HG03045 (cell line): ENCODE measurements at regions not wholly inside any gene's neighbourhood (a gene's known extent, or its start where the extent isn't known, plus 50 kb on each side); places are given as distances from the start of the nearest gene placed in this dataset.

Experiments
- ATAC-seq: cut with Tn5 transposase; IDR thresholded peaks from one replicate; pipeline ENCODE4 v1.9.1; 2021; ENCODE audit warnings: mild to moderate bottlenecking, moderate library complexity; ENCODE audit not compliant: unreplicated experiment

DNA sequence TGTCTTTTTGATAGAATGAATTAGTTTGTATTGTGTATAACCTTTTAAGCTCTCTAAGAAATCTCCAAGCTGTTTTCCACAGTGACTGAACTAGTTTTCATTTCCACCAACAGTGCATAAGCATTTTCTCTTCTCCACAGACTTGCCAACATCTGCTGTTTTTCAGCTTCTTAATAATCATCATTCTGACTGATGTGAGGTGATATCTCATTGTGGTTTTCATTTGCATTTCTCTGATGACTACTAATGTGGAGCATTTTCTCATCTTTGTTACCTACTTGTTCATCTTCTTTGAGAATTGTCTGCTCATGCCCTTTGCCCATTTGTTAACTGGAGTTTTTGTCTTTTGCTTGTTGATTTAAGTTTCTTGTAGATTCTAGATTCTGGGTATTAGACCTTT is 777.5 kb downstream of the OTOL1 start:
- ATAC-seq: no peak

GRCh38 chr3:162278834-162279233 is 782.2 kb downstream of the OTOL1 start:
- ATAC-seq: no peak

DNA sequence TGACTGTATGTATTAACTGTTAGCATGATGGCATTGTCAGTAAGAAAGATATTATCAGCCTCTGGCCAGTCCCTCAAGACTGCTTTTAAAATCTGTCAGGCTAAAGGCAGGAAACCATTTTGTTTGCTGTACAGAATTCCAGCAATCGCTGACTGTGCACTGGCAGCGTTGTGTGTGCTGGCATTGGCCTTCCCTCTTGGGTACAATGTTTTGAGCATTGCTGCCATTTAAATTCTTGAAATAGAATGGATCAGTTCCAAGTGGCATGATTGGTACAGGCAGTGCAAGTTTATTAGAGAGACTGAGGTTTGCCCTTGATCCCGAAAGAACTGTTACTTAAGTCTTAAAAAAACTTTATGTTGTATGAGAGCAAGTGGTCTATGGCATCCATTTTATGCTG is 788.7 kb downstream of the OTOL1 start:
- ATAC-seq: no peak

- no peak for ATAC-seq
Measured at GRCh38 chr3:162287600-162287999, 791.0 kb downstream of the OTOL1 start.

GRCh38 chr3:162292409-162292808 is 795.8 kb downstream of the OTOL1 start:
- ATAC-seq: no peak

- no peak for ATAC-seq
Measured at GRCh38 chr3:162295323-162295983, 798.8 kb downstream of the OTOL1 start.

DNA sequence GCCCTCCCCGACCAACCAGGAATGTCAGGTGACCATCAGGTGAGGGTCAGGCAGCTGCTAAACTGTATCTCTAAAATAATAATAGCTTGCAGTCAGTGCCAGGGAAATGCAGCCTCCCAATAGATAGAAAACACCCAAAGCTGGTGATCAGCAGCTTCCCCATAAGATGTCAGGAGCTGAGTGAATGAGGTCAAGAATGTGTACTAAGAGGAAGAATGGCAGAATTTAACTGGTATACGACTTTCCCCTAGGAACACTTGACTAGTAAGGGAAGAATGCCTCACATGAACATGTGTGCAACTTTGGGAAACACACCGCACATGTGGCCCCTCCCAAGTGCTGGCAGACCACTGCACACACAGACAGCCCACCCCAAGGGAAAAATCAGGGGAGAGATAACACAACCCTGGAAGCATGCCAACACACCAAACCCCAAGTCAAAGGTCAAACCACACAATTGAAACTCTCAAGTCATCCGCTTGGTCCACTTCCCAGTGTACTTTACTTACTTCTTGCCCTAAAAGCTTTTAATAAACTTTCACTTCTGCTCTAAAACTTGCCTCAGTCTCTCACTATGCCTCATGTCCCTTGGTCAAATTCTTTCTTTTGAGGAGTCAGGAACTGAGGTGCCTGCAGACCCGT is 806.5 kb downstream of the OTOL1 start:
- no peak for ATAC-seq

DNA sequence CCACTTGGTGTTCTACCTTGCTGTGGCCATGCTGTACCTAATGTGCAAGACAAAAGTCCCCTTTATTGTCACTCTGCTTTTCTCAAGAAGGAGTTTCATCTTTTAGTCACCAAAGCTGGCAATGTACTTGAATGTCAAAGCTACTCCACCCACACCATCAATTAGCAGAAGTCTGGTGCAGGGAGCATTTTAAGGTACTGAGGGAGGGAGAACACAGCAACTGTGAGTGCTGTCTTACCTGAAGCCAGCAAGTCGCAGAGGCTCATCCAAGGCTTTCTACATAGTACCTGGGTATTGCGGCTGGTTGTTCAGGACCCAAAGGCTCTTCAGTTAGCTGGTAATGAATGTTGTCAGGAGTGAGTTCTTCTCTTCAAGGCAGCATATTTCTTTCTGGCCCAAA is 820.4 kb downstream of the OTOL1 start:
- ATAC-seq: no peak

DNA sequence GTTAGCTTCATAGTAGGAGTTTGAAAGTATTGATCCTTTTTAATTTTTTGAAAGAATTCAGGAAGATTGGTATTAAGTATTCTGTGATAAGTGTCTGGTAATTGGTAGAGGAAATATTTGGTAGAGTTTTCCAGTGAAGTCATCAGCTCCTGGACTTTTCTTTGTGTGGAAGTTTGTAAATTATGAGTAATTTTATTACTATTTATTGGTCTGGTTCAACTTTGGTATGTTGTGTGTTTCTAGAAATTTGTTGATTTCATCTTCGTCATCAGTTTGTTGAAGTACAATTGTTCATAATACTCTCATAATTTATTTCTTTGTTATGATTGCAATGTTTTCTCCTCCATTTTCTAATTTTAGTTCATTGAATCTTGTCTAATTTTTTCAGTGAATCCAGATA is 832.0 kb downstream of the OTOL1 start:
- ATAC-seq: no peak

GRCh38 chr3:162329514-162329913 is 832.9 kb downstream of the OTOL1 start:
- no peak for ATAC-seq

GRCh38 chr3:162332344-162332743 is 835.7 kb downstream of the OTOL1 start:
- ATAC-seq: no peak

DNA sequence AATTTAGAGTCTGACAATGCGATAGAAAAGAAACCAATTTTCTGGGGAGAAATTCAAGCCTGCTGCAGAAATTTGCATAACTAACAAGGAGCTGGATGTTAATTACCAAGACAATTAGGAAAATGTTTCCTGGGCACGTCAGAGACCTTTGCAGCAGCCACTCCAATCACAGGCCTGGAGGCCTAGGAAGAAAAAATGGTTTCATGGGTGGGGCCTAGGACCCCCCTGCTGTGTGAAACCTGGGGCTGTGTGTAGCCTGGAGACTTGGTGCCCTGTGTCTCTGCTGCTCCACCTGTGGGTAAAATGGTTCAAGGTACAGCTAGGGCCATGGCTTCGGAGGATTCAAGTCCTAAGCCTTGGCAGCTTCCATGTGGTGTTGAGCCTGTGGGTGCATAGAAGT is 837.9 kb downstream of the OTOL1 start:
- no peak for ATAC-seq

DNA sequence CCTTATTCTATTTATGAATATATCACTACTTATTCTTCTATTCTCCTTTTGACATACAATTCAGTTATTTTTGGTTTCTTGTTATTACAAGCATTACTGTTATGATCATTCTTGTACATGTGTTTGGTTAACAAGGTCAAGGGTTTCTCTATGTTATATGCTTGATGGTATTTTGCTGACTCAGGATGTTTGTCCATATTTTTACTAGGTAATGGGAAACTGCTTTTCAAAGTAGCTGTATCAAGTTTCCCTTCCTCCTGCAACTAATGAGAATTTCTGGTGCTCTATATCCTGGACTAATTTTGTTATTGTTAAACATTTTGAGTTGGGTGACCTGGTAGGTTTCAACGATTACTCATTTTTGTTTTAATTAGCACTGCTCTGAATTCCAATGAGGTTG is 841.0 kb downstream of the OTOL1 start:
- ATAC-seq: no peak

GRCh38 chr3:162338514-162338913 is 841.9 kb downstream of the OTOL1 start:
- no peak for ATAC-seq

DNA sequence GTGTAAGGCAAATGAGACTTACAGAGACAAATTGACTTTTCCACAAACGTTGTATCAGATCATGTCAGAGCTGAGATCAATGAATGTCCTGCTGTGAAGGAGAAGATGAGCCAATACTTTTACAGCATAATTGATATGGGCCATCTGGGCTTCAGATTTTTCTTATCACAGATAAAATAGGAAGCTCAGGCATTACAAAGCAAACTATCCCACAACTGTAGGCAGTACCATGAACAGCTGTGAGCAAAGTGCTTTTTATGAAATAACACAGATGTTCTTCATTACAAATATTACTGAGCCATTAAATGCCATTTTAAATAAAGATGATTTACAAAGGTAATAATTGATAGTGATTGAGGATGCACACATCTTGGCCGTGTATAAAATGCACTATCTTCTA is 852.3 kb downstream of the OTOL1 start:
- ATAC-seq: no peak

DNA sequence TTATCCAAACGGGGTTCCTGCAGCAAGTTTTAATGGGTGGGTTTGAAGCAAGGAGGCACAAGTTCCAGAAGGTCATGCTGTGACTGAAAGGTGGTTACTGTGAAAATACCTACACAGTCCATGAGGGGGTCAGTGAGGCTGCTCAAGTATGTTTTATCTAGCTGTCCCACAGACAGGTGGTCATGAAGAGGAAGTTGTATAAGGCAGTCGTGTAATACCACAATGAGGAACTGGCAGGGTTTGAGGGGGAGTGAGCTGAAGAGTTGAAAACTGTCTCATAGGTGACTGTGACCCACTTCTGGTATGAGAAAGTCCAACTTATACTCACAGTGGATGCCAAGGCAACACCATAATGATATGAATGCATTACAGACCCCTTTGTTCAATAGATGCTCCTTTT is 856.8 kb downstream of the OTOL1 start:
- ATAC-seq: no peak

- no peak for ATAC-seq
Measured at GRCh38 chr3:162354356-162354755, 857.7 kb downstream of the OTOL1 start.

DNA sequence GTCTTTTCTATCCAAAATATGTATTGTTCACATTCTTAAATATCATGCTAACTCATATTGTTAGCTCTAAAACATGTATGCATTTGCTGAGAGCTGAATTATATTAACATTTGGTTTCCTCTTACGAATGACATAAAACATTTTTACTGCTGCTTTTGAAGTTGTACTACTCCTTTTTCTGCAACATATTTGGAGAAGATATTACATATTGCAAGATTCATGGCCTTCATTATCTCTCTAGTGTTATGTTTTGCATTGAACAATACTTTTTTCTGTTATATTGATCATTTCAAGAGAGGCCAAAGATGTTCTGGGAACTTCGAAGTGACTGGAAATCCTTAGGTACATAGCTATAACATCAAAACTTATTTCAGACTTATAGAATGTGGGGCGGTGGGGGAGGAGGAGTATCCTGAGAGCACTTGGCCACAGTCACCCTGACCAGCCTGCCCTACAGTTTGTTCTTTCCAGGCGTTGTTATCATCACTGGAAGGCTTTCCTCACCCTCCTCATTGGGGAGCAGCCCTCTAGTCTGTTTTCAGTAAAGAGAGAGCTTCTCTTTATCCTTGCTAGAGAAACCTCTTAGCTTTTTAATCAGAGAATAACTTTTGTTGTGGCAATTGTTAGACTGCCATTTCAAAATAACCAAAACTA is 868.6 kb downstream of the OTOL1 start:
- ATAC-seq: no peak

- no peak for ATAC-seq
Measured at GRCh38 chr3:162366166-162366766, 869.7 kb downstream of the OTOL1 start.

- no peak for ATAC-seq
Measured at GRCh38 chr3:162367429-162368260, 871.0 kb downstream of the OTOL1 start.

DNA sequence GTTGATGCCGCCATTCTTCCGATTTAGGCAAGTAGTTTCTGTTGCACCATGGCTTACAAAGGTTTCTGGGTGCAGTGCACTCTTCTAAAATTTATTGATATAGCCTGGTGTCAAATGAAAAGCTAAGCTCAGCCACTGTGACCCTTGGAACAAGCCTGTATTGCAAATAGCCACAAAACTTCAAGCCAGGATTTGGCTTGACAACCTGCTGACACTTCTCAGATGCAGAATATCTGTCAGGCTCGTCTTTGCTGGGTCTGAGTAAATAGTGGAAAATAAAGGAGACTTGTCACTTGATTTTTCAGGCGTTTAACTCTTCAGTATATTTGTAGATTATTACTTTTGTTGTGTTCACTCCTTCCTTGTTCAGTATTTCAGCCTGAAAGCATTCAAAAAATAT is 871.8 kb downstream of the OTOL1 start:
- ATAC-seq: no peak
